ENCODE measurements at regions not wholly inside any gene's neighbourhood (a gene's known extent, or its start where the extent isn't known, plus 50 kb on each side); places are given as distances from the start of the nearest gene placed in this dataset.

DNA sequence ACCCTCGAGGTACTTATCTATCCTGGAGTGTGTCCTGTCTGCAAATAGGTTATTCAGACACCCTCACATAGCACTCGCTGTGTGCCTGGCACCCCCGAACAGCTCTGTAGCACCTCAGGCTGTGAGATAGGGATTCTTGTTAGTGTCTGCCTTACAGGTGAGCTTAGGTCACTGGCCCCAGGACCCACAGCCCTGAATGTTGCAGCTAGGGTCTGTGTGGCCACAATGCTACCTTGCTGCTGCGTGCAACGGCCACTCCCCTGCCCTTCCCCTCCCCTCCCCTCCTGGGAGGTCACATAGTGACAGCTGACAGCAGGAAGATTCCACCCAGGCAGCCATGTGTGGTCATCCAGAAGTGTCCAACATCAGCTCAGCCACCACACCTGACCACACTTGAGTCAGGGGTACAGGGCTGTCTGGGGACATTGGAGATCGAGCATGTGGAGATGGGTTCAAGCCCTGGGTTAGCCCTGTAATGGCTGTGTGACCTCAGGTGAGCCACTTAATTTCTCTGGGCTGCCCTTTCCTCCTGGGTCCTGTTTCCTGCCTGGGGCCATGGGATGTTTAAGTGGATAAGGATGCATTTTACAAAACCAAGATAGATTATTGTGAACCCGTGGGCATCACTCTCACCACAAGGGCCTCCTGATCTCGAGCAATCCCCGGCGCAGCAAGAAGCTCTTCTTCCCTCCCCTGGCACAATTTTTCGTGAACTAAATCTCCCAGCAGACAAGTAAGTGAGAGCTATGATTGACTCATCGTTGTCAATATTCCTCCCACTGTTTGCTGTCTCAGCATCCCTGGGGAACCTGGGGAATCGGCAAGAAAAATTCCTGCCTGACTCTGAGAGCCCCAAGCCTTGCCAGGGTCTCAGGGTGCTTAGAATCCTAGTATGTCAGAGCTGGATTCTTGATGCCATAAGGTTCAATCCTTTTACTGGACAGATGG lies 208.7 kb downstream of the PTPRU start:
- FAIRE-seq (no peak), DNase-seq (ENCODE audit: low spot score in 2 of 2) (no peak)

DNA sequence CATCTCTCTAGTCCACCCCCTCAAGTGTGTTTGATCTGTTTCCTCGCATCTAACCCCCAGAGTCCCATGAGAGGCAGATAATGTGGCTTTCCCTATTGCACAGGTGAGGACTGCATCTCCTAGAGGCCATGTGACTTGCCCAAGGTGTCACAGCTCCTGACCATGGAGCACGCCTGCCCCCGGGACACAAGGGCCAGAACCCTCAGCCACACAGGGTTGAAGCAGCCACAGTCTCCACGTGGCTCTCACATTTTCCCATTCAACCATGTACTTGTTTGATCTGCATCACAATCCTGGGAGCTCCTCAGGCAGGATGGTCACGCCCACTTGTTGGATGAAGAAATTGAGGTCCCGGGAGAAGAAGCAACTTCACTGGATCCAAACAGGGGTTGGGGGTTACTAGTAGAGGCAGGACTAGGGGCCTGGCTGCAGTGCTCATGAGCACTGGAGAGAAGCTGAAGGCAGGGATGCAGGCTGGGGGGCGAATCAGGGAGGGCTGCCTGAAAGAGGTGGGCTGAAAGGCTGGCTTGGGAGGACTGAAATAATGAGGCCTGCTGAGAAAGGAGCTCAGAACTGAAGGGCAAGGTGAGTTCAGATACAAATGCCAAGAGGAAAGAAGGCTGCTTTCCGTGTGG lies 207.9 kb downstream of the PTPRU start:
- DNase-seq (ENCODE audit: low spot score in 2 of 2) (no peak), FAIRE-seq (no peak)

DNA sequence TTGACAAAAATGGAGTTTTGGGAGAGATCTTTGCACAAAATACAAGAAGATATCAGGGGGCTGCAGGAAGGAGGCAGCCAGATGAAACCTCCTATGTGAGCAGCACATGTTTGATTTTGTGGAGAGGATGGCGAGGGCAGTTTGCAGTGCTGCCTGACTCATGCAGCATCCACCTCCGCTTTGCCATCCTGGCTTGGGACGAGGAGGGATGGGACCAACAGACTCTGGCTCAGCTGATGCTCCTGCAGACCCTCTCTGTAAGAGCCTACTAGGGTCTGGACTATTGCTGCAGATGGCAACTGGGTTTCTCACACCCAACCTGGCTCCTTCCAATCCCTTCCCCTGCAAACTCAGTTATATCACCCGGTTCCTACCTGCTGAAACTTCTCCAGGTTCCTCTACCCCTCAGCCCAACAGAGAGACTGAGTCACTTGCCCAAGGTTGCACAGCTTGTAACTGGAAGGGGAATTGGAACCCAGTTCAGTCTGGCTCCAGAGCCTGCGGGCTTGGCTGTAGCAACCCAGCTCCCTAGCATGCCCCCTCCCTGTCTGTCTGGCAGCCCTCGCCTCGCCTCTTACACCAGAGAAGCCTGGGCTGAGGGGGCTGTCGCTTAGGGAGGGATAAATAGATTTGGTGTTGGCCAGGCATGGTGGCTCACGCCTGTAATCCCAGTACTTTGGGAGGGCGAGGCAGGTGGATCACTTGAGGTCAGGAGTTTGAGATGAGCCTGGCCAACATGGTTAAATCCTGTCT lies 205.8 kb downstream of the PTPRU start:
- DNase-seq (ENCODE audit: low spot score in 2 of 2), result no peak

DNA sequence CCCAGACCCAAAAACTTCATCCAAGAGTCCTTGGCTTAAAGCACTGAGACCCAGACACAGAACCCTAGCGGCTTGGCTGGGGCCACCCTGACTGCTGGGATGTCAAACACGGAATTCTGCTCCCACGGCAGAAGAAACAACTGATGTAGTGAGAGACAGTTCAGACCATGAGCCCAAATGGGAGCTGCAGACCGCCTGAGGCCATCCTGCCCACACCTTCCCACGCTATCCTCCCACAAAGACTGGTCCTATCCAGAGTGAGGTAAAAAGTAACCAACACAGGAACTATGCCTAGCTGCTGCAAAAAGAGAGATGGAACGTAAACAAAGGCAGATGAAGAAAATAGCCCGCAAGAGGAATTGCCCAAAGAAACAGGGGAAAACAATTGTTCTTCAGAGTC lies 203.3 kb downstream of the PTPRU start:
- no peak for DNase-seq (ENCODE audit: low spot score in 2 of 2)
- FAIRE-seq, result no peak

More for the DNA sequence above, 205.8 kb downstream of the PTPRU start:
- FAIRE-seq, result no peak

DNA sequence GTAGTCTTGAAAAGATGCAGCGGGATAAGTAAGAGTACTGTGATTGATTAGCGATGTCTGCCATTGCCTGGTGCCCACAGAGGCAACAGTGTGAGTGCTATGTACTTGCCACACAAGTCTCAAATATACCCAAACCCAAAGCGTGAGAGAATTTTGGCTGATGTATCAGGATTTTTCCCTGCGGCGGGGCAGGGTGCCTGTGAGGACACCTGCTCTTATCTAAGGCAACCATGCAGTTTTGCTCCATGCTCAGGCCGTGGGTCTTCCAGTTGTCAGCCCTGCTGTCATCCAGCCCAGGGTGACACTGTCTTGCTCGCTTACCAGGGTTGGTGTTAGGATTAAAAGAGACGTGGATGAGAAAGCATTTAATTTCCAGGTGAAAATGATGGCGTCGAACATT lies 202.7 kb downstream of the PTPRU start:
- FAIRE-seq, result no peak
- no peak for DNase-seq (ENCODE audit: low spot score in 2 of 2)

DNA sequence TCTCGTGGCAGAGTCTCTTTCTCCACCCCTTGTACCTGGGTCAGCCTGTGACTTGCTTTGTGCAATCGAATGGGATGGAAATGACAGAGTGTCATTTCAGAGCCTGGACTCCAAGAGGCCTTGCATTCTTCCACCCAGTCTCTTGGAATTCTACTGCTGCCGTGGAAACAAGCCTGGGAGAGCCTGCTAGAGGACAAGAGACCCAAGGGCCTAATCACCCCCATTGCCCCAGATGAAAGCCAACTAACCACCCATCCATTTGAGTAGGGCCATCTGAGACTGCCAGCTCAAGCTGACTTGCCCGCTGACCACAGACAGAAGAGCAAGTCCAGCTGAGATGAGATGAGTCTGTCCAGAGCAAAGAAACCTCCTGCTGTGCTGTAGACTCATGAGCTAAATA lies 201.6 kb downstream of the PTPRU start:
- DNase-seq (ENCODE audit: low spot score in 2 of 2) (no peak), FAIRE-seq (no peak)

DNA sequence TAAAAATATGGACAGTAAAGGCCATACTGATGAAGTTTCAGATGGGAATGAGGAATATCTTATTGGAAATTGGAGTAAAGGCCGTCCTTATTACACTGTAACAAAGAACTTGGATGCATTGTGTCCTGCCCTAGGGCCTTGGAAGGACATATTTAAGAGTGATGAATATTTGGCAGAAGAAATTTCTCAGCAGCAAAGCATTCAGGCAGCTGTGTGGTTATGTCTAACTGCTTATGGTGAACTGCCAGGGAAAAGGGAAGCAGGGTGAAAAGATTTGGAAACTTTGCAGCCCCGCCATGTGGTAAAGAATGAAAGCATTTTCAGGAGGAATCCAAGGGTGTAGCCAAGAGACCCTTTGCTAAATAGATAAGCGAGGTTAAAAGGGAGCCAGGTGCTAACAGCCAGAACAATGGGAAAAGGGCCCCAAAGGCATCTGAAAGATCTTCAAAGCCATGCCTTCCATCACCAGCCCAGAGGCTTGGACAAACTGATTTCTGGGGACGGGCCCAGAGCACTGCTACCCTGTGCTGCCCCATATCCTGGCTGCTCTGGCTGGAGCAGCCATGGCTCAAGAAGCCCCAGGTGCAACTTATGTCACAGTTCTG lies 200.0 kb downstream of the PTPRU start:
- no peak for FAIRE-seq
- DNase-seq (ENCODE audit: low spot score in 2 of 2), result no peak

DNA sequence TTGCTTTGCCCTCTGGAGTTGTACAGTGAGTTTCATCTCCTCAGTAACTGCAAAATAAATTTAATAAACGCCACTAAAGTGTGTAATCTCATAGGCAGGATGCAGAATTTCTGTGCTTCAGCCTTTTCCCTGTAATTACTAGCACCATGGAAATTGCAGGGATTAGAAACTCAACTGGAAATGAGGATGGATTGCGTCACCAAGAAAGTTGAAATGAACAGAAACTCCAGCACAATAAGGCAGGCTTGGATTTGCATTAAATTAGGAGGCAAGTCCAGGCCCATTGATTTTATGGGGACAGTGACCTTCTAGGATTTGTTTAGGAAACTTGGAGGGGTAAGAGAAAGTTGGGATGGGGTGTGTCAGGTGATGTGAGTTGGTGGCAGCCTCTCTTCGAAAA lies 197.5 kb downstream of the PTPRU start:
- FAIRE-seq, result no peak
- DNase-seq (ENCODE audit: low spot score in 2 of 2), result no peak

DNA sequence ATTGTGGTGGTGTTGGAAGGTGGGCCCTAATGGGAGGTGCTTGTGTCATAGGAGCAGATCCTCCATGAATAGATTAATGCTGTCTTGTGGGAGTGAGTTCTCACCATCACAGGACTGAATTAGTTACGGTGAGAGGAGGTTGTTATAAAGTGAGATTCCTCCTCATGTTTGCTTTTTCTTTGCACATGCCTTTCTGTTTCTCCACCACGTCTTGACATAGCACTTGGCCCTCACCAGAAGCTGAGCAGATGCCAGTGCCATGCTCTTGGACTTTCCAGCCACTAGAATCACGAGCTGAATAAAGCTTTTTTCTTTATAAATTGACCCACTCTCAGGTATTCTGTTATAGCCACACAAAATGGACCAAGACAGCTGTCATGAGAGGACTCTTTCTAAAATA lies 194.8 kb downstream of the PTPRU start:
- FAIRE-seq (no peak), DNase-seq (ENCODE audit: low spot score in 2 of 2) (no peak)

DNA sequence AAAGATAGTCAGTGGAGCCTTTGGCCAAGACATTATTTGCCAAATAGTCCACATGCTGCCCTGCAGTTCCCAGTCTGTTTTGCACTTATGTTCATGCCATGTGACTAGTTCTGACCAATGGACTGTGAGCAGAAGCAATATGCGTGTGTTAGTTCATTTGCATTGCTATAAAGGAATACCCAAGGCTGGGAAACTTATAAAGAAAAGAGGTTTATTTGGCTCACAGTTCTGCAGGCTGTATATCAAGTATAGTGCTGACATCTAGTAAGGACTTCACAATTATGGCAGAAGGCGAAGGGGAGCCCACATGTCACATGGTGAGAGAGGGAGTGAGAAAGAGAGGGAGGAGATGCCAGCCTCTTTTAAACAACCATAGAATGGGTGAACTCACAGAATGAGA lies 193.3 kb downstream of the PTPRU start:
- DNase-seq (ENCODE audit: low spot score in 2 of 2), result no peak
- no peak for FAIRE-seq

DNA sequence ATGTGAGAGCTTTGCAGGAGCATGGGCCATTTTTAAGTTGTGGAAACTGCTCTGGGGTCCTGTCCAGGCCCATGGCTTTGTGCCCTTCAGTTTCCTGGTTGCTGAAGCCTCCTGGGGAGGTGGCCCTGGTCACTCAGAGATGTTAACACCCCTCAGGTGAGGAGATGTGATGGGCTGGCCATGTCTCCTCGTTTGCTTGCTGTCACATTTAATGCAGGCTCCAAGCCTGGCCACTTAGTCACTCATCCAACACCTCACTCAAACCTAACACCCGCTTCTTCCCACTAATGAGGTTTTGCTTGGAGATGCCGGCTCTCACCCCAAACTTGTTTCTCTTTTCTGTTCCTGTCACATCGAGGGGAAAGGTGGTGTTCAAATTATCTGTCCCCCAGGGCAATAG lies 192.7 kb downstream of the PTPRU start:
- FAIRE-seq, result no peak

DNA sequence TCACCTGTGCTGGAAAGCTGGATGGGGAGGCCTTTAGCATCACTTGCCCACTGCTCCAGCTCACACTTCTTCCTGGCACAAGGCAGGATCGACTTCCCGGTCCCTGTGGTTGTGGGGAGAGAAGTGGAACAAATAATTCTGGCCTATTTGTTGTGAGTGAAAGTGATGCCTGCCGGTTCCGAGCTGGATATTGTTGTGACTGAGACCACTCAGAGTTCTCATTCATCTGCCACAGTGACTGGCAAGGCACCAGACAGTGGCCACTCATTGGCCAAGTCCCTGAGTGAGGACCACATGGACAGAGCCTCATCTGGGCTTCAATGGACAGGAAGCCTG lies 191.9 kb downstream of the PTPRU start:
- FAIRE-seq (no peak), DNase-seq (ENCODE audit: low spot score in 2 of 2) (no peak)

More for the DNA sequence above, 192.7 kb downstream of the PTPRU start:
- no peak for DNase-seq (ENCODE audit: low spot score in 2 of 2)

DNA sequence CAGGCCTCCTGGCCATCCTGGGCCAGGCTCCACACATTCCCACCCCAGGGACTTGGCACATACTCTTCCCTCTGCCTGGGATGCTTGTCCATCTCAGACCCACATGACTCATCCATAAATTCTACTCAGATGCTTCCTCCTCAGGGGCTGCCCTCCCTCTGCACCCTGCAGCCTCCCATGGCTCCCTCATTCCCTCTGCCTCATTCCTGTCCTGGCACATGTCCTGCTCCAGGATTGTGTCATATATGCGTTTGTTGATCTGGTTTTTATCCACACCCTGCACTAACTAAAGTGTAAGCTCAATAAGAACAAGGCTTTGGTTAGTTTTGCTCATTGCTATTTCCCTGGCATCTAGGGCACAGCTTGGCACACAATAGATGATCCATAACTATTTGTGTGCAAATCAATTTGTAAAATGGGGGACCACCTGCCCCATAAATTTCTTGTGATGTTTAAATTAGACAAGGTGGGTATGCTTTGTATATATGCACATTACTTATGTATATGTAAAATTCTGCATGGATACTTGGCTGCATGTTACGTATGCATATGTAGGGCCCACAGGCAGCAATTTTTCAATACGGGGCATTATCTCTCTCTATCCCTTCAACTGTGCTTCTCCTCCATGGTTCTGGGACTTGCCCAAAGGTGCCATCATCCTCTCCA lies 191.4 kb downstream of the PTPRU start:
- FAIRE-seq (no peak), DNase-seq (ENCODE audit: low spot score in 2 of 2) (no peak)

DNA sequence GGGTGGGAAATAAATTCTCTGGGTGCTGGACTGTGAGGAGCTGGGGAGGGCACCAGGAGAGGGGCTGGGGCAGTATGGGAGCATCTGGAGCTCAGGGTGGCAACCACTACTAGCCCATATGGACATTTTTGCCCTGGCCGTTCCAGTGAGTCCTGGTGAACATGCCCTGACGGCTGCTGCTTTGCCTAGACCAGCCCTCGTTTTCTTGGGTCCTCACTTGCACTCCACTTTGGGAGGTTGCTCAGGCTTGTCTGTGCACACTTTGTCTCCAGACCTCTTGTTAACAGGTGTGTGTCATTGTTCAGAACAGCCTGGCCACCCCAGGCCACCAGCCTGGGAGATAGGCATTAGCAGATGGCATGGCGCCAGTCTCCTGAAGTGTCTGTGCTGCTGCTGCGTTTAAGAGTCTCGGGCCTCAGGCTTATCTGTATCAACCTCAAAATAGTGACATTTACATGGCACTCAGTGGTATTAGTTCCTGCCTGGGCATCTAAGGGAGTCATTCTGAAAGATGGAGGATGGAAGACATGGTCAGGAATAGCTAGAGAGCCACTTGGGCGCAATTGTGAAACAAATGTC lies 190.5 kb downstream of the PTPRU start:
- DNase-seq (ENCODE audit: low spot score in 2 of 2) (no peak), FAIRE-seq (no peak)

DNA sequence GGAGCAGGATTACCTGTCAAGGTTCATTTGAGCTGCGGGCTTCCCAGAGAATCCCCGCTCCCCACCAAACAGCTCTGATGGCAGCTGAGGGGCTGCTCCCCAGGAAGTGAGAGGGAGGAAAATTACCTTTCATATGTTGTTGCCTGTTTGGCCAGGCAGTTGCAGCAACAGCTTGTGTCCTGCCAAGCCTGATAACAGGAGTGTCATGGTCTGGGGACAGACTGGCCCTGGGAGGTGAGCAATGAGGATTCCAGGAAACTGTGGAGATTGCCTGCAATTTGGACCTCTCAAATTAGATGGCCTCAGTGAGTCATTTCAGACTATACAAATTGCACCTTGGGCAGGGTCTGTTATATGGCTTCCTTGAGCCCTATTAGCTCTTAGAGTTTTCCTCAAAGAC lies 189.3 kb downstream of the PTPRU start:
- FAIRE-seq (no peak), DNase-seq (ENCODE audit: low spot score in 2 of 2) (no peak)

DNA sequence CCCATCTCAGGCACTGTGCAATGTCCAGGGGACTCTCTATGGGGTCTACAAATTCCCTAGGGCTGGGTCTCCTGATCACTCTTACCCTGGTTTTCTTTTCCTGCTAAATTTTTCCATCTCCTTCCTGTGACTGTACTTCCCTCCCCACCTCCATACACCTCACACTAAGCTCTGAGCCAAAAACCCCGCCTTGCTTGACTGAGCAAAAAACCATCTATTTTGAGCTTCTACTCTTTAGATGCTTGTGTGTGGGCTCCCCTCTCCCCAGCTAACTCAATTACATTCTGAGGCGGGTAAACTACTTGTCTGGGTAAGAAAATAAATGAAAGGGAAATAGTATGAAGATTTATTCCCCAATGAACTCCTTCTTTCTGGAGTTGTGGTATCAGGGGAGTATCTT lies 187.9 kb downstream of the PTPRU start:
- DNase-seq (ENCODE audit: low spot score in 2 of 2) (no peak), FAIRE-seq (no peak)

DNA sequence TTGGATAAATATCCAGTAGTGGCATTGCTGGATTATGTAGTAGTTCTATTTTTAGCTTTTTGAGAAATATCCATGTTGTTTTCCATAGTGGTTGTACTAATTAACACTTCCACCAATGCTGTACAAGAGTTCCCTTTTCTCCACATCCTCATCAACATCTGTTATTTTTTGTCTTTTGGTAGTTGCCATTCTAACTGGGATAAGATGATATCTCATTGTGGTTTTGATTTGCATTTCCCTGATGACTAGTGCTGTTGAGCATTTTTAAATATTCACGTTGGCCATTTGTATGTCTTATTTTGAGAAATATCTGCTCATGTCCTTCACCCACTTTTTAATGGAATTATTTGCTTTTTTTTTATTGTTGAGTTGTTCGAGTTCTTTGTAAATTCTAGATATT lies 183.9 kb downstream of the PTPRU start:
- no peak for FAIRE-seq
- DNase-seq (ENCODE audit: low spot score in 2 of 2), result no peak

DNA sequence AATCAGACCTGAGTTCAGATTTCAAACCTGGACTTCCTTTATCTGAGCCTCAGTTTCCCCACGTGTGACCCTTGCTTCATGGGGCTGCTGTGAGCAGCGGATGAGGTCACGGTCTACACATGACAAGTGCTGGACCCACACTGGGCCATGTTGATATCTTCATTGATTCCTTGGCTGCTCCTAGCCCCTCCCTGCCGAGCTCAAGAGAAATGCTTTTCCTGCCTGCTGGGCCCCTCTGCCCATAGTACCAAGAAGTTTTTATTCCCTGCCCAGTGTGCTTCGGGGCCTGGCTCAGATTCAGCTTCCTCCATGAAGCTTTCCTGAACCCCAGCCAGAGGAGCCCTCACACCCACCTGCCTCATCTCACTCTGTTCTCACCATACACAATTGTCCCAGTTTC lies 181.6 kb downstream of the PTPRU start:
- FAIRE-seq, result no peak

DNA sequence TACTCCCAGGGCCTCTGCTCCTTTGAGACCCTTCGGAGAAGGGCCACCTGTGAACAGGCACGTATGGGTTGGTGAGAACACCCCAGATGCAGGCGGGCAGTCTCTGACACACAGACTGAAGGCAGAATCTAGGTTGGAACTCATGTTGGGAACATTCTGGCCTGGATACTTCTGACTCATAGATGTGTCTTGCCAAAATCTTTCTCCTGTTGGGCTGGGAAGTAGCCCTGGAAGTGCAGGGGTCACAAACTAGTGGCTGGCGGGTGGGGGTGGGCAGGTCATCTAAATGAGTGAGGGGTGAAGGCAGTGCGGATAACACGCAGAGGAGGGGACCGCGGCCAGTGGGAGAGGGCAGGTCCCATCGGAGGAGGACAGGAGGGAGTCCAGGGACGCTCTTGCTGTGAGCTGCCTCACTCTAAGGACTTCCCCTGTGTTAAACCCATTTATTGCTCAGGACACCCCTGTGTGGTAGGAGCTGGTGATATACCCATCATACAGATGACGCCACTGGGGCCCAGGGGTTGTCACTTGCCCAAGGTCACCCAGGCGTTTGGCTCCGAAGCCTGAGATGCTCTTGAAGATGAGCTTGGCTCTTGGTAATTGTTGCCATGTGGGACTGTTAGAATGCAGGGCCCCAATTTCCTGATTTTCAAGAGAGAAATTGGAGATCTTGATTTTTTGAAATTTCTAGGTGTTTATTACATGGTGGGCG lies 181.0 kb downstream of the PTPRU start:
- FAIRE-seq (no peak), DNase-seq (ENCODE audit: low spot score in 2 of 2) (no peak)

More for the DNA sequence above, 181.6 kb downstream of the PTPRU start:
- no peak for DNase-seq (ENCODE audit: low spot score in 2 of 2)

All from frontal cortex (tissue), 3 donors.